ENCODE measurements at regions not wholly inside any gene's neighbourhood (a gene's known extent, or its start where the extent isn't known, plus 50 kb on each side); places are given as distances from the start of the nearest gene placed in this dataset.

DNA sequence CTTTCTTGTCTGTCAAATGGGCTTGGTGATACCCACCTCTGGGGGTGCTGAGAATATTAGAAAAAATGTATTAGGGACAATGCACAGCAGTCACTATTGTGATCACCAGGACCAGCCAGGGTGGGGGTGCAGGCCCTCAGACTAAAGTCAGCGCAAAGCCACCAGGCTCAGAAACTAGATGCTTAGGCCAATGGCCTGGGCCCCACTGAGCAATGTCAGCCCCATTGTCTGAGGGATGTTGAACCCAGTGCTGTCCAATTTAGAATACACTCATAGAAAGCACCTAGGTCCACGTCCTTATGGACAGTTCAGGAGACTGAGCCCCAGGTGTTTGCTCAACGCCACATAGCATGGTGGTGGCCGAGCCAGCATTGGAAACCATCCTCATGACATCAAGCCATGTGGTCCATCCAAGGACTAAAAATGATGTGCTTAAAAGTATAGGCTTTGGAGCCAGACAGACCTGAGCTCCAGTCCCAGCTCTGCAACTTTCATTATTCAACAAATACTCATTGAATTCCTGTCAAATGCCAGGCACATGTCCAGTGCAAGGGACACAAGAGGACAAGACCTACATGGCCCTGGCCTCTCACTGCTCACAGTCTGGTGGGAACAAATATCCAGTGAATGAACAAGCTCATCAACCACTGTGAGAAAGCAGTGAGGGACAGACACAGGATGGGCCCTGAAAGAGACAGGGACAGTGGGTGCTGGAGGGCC, 273.8 kb downstream of the MATN1 start:
- Histone ChIP-seq H3K4me1 (ENCODE audit: control insufficient read depth in 1 of 2, insufficient read depth in 1 of 2, low read depth in 1 of 2, low read length in 1 of 2) (no peaks in the 10 kb centered on the region), H3K9me3 (no peaks in the 10 kb centered on the region), H3K27ac (no peak overlapping the region), H3K4me3 (ENCODE audit: low read depth in 1 of 2, low read length in 1 of 2) (no peak overlapping the region), H3K27me3 (no peaks in the 10 kb centered on the region), H3K36me3 (no peaks in the 10 kb centered on the region)
- TF ChIP-seq, protein P1, sequence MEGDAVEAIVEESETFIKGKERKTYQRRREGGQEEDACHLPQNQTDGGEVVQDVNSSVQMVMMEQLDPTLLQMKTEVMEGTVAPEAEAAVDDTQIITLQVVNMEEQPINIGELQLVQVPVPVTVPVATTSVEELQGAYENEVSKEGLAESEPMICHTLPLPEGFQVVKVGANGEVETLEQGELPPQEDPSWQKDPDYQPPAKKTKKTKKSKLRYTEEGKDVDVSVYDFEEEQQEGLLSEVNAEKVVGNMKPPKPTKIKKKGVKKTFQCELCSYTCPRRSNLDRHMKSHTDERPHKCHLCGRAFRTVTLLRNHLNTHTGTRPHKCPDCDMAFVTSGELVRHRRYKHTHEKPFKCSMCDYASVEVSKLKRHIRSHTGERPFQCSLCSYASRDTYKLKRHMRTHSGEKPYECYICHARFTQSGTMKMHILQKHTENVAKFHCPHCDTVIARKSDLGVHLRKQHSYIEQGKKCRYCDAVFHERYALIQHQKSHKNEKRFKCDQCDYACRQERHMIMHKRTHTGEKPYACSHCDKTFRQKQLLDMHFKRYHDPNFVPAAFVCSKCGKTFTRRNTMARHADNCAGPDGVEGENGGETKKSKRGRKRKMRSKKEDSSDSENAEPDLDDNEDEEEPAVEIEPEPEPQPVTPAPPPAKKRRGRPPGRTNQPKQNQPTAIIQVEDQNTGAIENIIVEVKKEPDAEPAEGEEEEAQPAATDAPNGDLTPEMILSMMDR (IDR thresholded peaks at IDR 0.05): no peak

DNA sequence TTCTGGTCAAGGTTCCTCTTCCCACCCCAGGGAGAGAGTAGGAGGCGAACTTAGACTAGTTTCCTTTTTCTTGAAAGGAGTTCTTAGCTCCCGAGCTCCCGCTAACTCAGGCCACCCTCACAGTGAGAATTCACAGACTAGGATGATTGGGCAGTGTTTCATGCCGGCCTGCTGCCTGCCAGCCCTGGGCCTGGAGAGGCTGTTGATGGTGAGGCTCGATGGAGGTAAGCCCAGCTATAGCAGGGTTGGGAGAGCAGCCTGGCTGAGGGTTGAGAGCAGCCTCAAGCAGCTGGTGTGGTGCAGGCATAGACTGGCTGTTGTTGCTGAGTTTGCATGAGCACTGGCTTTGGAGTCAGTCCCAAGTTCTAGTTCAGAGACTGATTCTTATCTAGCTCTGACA, 274.4 kb downstream of the MATN1 start:
- H3K9me3 ChIP-seq: no peaks in the 10 kb centered on the region
- no peaks in the 10 kb centered on the region for H3K36me3 ChIP-seq
- no peak overlapping the region for H3K4me3 ChIP-seq (ENCODE audit: low read depth in 1 of 2, low read length in 1 of 2)
- TF ChIP-seq, protein P1 (IDR thresholded peaks at IDR 0.05): no peak
- no peaks in the 10 kb centered on the region for H3K27me3 ChIP-seq
- H3K27ac ChIP-seq: no peak overlapping the region
- H3K4me1 ChIP-seq (ENCODE audit: control insufficient read depth in 1 of 2, insufficient read depth in 1 of 2, low read depth in 1 of 2, low read length in 1 of 2): no peaks in the 10 kb centered on the region

DNA sequence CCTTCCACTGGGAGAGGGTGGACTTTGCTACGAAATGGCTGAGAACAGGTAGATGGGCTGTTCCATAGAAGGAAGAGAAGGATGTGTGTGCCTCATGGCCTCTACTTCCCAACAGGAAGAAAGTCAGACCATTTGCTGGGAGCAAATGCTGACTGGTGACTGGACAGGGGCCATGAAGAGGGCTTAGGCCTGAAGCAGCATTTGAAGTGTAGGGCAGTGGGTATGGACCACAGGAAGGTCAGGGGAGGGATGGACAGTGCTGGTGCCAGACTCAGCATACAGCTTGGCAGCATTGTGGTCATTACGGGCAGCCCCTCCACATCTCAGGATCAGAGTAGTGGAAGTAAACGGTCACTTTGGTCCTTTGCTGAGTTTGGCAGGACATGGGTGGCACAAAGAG, 275.7 kb downstream of the MATN1 start:
- no peaks in the 10 kb centered on the region for H3K27me3 ChIP-seq
- no peaks in the 10 kb centered on the region for H3K4me1 ChIP-seq (ENCODE audit: control insufficient read depth in 1 of 2, insufficient read depth in 1 of 2, low read depth in 1 of 2, low read length in 1 of 2)
- H3K27ac ChIP-seq: no peak overlapping the region
- H3K4me3 ChIP-seq (ENCODE audit: low read depth in 1 of 2, low read length in 1 of 2): no peak overlapping the region
- no peaks in the 10 kb centered on the region for H3K9me3 ChIP-seq
- H3K36me3 ChIP-seq: no peaks in the 10 kb centered on the region
- TF ChIP-seq, protein P1 (IDR thresholded peaks at IDR 0.05): no peak

DNA sequence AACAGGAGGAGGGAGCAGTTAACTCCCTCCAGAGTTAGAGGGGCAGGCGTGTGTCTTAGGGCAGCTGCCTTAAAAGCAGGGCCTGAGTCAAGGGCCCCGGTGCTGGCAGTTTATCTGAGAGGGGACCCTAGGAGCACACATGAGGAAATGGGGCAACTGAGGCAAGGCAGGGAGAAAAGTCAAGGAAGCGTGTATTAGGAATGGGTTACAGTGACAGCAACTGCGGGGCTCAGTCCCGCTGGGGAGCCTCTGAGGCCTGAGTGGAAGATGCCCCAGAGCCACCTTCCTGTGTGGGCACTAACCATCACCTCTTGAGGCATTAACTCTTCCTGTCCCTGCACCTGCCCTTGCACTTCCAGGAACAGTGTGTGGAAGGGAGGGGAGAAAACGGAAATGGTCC, 276.3 kb downstream of the MATN1 start:
- Histone ChIP-seq H3K4me3 (ENCODE audit: low read depth in 1 of 2, low read length in 1 of 2) (no peak overlapping the region), H3K9me3 (no peaks in the 10 kb centered on the region), H3K27ac (no peak overlapping the region), H3K27me3 (no peaks in the 10 kb centered on the region), H3K4me1 (ENCODE audit: control insufficient read depth in 1 of 2, insufficient read depth in 1 of 2, low read depth in 1 of 2, low read length in 1 of 2) (no peaks in the 10 kb centered on the region), H3K36me3 (no peaks in the 10 kb centered on the region)
- TF ChIP-seq, protein P1 (IDR thresholded peaks at IDR 0.05): no peak

DNA sequence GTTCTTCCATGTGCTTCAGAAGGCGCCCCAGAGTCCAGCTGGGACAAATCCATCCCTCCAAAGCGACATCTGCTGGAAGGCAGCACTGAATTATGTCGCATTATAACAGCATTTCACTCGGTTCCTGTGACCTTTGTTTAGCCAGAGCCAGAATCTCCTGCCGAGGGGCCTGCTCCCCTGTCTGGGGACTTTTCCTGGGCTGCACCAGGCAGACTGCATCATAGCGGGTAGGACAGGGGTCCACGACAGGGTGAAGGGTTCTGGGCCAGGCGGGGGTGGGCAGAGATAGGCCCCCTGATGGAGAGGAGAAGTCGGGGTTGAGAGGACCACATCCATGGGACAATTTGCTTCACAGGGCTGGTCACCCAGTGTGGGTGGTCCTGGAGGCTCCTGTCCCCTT, 276.9 kb downstream of the MATN1 start:
- Histone ChIP-seq H3K27me3 (no peaks in the 10 kb centered on the region), H3K4me1 (ENCODE audit: control insufficient read depth in 1 of 2, insufficient read depth in 1 of 2, low read depth in 1 of 2, low read length in 1 of 2) (no peaks in the 10 kb centered on the region), H3K4me3 (ENCODE audit: low read depth in 1 of 2, low read length in 1 of 2) (no peak overlapping the region), H3K9me3 (no peaks in the 10 kb centered on the region), H3K27ac (no peak overlapping the region), H3K36me3 (no peaks in the 10 kb centered on the region)
- TF ChIP-seq, protein P1 (IDR thresholded peaks at IDR 0.05): no peak
